SK-N-MC (cell line): ENCODE measurements at regions not wholly inside any gene's neighbourhood (a gene's known extent, or its start where the extent isn't known, plus 50 kb on each side); places are given as distances from the start of the nearest gene placed in this dataset.

Experiments used
- EZH2 ChIP-seq: fragments of 200-600 bp; sonication (generic); IDR thresholded peaks from one replicate; pipeline ENCODE4 v1.6.1; 2017; ENCODE audit warnings: antibody characterized with exemption
- FOXP2 ChIP-seq: optimal IDR thresholded peaks from 2 replicates; pipeline ENCODE3; 2011; ENCODE audit warnings: mild to moderate bottlenecking, moderate library complexity; ENCODE audit not compliant: insufficient read depth; ENCODE audit errors: extremely low read length, control extremely low read depth
- POLR2AphosphoS5 ChIP-seq: IDR thresholded peaks from 2 replicates; pipeline ENCODE4 v1.6.1; 2012; ENCODE audit warnings: mild to moderate bottlenecking, low read depth, low read length, borderline replicate concordance

- TF ChIP-seq EZH2, result no peak
- no peak for TF ChIP-seq POLR2AphosphoS5
- TF ChIP-seq FOXP2, result no peak
Observed at GRCh38 chr13:74819549-74819948, 662.4 kb downstream of the TBC1D4 start.
